HG03460 (cell line): ENCODE measurements at regions not wholly inside any gene's neighbourhood (a gene's known extent, or its start where the extent isn't known, plus 50 kb on each side); places are given as distances from the start of the nearest gene placed in this dataset.

Experiments
- ATAC-seq: cut with Tn5 transposase; IDR thresholded peaks from one replicate; pipeline ENCODE4 v1.9.1; 2021; ENCODE audit not compliant: unreplicated experiment

DNA sequence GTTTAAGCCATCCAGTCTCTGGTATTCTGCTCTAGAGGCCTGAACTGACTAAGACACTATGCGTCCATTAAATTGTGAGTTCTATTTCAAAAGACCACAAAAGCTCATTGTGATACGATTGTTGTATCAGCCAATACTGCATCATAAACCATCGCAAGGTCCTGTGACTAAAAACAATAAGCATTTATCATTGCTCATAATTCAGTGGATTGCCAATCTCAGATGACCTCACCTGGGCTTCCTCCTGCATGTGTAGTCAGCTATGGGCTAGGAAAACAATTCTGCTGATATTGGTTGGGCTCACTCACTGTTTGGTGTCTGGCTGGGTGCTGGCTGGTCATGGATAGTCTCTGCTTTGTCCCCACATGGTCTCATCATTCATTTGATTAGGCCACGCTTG lies 592.7 kb upstream of the BTBD3 start:
- ATAC-seq: no peak

DNA sequence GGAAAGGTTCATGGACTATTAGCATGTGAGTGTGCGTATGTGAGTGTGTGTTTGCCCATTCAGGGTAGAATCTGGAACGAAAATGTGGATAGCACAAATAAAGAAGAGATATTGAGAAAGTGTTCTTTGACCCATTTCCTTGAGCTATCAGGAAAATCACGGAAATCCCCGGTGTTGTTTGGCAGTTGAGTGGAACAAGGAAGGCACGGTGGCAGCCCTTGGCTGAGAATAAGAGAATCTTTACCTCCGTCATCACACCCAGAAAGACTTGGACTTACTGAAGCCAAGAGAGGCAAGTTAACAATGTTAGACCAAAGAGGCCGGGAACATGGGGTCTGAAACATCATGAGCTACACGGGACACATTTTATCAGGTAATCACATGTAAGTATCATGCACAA lies 588.9 kb upstream of the BTBD3 start:
- ATAC-seq: no peak

DNA sequence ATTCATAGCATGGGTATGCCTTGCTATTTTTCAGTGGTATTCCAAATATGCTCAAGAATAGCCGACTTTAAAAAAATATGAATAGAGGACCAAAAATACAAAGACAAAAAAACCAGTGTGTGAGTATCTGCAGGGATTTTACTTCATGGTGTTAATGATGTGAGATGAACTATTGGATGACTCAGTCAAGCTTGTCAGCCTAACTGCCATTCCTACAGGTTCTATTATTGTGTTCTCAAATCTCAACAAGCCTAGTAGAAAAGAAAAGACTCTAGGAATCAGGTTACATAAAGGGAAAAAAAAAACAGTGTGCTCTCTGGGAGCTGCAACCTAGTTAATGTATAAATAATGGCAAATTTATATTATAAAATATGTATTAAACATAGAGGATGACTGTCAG lies 588.4 kb upstream of the BTBD3 start:
- no peak for ATAC-seq

DNA sequence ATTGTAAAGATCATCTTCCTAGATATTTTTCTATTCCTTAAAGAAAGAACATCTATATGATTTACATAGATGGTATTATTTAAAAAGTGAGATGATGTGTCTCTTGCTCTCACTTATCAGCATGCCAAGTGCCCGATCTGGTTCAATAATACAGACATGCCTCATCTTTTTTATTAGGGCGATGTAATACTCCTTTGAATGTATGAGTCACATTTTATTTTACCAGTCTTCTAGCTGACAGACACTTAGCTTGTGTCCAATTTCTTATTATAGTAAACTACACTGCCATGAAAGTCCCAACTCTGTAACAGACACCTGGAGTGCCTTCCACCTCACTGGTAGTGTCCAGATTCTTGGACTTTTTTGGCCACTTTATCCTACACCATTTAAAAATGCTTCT lies 586.6 kb upstream of the BTBD3 start:
- ATAC-seq: no peak

DNA sequence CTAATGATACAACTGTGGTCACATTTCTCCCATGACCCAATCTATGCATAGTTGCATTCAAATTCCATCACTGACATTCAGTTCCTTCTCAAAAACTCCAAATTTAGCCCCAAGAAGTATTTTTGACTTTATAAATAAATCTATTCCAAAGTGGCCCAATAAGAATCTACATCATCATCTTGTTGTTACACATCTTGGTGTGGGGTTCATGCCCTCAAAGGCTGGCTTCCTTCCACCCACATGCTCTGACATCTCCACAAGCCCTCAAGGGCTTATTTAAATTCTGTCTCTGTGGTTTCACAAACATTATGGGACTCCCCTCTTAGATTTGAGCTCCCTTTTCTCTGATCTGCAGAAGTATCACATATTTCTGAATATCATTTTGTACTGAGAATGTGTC lies 585.3 kb upstream of the BTBD3 start:
- no peak for ATAC-seq

DNA sequence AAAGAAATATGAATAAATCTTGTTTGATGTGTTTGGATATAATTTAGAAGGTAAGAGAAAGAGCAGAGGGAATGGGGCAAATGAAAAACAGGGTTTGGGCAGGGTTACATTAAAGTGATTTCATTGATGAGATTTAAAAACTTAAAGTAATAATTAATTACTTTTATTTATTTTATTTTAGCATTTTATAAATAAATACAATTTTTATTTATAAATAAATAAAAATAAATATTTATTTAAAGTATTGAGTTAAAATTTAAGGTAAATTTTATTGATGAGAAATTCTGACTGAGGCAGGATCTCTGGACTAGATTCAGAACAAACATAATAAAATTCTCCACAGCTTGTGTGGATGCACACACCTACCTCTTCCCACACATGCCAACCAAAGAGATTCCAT lies 584.1 kb upstream of the BTBD3 start:
- ATAC-seq: no peak

DNA sequence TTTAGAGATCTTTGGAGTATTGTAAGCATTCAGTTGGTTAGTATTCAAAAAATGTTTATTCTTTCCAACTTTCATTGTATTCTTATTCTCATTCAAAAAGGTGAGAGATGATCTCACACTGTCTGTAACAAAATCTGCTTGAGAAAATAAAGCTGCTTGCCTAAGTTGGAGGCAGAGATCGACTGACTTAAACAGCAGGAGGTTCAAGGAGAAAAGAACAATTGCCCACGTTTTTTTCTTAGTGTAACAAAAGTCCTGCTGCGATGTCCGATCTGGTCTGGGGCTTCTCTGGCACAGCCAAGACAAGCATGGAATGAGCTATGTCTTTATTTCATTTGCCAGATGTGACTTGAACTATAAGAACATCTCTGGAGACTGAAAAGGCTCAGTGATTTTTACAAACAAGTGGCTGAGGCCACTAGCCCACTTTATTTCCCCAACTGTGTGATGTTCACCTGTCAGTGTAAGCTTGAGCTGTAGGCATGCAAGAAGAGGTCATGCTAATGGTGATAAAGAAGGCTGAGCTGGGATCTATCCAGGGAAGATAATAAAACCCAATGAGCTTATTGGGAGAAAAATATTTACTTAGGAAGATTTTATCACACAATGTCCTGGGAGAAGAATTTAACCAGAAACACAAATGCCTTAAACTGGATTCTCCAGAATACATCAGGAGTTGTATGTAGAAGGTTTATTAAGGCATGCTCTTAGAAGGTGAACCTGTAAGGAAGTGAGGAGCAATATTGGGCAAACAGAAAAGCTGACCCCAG lies 580.1 kb upstream of the BTBD3 start:
- no peak for ATAC-seq

DNA sequence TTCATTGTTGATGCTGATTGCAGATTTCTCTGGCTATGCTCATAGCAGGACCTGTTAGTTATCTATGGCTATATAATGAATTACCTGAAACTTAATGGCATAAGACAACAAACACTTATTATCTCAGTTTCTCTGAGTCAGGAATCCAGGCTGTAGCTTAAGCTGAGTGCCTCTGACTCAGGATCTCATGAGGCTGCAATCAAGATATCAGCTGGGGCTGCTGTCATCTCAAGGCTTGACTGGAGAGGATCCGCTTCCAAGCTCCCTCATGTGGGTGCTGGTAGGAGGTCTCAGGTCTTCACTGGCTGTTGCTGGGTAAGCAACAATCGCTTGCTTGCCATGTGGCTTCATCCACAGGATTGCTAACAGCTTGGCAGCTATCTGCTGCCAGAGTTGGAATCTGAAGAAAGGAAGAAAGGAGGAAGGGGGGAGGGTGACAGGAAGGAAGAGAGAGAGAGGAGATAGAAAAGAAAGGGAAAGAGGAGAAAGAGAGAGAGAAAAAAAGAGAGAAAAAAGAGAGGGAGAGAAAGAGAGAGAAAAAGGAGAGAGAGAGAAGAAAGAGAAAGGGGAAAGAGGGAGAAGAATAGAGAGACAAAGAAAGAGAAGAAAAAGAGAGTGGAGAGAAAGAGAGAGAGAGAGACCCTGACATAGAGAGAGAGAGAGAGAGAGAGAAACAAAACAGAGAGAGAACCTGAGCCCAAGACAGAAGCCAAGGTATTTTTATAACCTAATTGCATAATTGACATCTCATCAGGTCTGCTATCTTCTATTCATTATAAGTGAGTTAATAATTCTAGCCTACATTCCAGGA lies 579.0 kb upstream of the BTBD3 start:
- ATAC-seq: no peak

DNA sequence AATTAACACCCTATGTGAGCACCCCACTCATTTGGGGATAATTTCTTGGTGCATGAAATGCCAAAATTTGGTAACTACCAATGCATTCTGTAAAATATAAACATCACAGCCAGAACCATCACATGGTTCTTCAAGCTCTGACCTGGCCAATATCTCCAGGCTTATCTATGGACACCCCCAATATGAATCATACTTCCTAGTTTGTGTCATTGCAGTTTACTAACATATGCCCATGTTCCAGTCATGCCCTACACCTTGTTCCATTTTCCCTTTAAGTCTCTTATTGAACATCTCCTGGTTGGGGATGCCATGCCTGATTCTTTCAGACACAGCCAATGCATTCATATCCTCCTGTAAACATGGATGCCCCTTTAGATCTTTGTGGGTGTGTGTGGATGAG lies 572.8 kb upstream of the BTBD3 start:
- no peak for ATAC-seq

DNA sequence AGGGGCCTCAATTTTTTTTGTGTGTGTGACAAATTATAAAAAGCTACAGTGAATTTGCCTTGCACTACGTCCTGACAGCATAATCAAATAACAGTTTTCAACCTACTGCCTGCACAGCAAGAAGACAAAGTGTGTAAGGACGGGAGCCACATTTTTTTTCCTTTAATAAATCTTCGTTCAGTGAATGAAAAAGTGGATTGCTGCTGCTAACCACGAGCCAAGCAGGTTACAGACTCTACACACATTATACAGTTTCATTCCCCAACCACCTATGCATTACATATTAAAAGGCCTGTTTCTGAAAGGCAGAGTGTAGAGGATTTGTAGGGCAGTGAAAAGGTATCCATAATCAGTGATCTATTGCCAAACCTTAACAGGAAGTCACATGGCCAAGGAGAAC lies 570.0 kb upstream of the BTBD3 start:
- ATAC-seq: no peak

DNA sequence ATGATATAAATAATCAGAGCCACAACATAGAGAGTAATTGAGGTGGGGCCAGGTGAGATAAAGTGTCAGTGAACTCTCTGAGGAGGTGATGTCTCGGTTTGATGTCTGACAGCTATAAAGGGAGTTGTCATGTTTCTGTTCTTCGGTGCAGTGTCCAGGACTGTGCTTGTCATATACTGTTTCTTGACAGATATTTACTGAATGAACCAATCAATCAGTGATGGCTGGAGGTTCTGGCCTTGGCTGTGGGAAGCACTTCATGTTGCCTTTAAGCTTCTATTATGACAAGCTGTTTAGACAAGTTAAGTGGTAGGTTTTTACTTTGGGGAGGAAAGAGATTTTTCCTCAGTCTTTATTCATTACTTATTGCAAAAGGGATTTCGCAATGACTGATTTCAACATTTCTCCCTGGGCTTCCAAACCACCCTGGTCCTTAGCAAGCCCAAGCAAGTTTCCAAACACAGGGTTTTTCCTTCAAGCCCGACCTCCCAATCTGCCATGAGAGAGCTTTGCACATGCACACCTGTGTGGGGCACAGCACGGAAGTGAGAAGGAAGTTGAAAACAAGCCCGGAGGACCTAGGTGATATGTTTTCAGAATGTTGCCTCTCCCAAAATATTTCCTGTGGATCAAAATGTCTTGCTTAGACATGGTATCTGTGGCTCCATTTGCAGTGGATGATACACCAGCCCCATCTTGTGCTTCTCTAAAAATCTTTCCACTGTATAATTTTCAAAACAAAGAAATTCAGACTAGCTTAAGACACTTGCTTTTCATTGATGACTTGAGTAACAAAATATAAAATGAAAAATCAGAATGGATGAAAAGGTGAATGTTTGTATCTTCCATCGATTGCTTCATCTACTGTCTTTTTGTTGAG lies 567.3 kb upstream of the BTBD3 start:
- no peak for ATAC-seq

DNA sequence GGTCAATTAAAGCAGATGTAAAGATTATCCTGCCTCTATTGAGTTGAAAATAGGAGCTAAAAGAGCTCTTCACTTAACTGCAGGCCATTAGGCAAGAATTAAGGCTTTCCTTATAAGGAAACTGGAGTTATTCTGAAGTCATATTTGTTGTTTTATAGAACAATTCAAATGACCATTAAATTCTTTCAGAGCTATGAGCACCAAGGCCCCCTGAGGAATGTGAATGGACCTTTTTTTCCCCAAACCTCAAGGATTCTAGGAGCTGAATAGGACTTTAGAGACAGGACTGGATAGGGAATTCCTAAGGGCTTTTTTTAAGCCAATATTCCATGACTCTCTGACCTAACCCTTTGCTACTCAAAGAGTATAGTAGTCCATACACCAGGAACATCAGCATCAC lies 565.7 kb upstream of the BTBD3 start:
- no peak for ATAC-seq

DNA sequence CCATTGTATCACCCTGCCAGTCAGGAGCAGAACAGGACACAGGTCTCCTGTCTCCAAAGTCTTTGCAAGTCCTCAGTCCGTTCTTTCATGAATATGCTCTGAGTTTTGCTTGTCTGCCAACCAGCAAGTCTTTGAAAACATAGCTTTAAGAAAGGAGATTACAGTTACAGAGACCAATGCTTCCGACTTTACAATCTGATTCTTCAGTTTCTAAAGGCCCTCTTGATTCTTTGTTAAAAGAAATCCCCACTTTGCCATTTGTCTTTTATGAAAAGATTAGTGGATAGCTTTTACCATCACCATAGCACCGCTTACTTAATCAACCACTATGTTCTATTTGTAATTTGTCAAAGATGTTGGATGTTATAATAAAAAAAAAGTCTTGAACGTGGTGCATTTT lies 562.8 kb upstream of the BTBD3 start:
- no peak for ATAC-seq

DNA sequence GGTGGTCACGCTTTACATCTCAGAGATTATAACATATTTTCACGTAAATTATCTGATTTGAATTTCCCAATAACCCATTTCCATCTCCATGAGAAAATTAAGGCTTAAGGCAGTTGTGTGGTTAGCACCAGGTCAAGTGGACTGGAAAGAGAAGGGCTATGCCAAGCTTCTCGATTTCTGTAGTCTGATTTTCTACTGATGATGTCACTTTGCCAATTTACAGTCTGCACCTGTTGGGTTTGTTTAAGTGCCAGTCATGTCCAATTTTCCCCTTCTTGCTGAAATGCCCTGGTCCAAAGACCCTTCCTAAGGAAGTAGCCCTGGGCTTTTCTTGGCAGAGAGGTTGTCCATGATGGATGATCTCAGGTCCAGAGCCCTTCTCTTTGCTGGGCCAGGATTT lies 562.3 kb upstream of the BTBD3 start:
- ATAC-seq: no peak

DNA sequence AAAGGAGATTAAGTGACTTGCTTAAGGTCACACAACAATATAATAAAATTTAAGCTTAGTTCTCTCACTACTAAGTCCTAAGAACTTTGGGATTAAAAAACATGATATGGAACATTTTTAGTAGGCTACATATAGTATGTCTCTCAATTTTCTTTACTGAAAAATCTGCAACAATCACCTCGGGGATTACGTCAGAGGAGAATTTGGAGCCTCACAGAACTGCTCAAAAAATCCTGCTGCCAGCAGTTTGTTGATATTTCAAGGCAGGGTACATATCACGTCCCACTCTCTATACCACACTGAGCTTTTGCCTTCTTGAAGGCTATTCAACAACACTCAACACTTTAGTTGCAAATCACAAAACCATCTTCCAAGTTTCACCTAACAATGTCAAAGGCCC lies 561.6 kb upstream of the BTBD3 start:
- ATAC-seq: no peak

DNA sequence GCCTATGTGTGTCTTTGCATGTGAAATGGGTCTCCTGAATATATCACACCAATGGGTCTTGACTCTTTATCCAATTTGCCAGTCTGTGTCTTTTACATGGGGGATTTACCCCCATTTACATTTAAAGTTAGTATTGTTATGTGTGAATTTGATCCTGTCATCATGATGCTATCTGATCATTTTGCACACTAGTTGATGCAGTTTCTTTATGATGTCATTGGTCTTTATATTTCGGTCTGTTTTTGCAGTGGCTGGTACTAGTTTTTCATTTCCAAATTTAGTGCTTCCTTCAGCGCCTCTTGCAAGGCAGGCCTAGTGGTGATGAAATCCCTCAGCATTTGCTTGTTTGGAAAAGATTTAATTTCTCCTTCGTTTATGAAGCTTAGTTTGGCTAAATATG lies 555.2 kb upstream of the BTBD3 start:
- no peak for ATAC-seq

DNA sequence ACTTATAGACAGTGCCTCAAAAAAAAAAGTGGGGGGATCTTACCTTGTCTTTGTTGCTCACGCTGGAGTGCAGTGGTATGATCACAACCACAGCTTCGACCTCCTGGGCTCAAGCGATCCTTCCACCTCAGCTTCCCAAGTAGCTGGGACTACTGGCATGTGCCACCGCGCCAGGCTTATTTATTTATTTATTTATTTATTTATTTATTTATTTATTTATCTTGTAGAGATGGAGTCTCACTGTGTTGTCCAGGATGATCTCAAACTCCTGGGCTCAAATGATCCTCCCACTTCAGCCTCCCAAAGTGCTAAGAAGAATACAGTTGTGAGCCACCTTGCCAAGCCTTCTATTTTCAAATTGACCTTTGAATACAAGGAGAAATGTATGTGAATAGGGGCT lies 553.0 kb upstream of the BTBD3 start:
- no peak for ATAC-seq

DNA sequence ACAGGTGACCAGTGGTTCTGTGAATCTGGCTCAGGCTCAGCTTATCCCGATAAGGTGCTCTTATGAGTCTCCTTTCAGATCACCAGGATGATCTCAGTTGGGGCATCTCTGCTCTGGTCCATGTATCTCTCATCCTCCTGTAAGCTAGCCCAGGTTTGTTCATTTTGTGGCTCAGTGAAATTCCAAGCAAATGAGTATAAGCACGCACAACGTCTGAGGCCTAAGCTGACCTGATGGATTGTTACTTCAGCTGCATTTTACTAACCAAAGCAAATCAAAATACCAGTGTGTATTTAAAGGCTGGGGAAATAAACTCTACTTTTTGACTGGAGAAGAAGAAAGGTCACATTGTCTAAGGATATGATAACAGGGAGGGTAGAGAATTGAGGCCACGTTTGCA lies 551.0 kb upstream of the BTBD3 start:
- no peak for ATAC-seq

DNA sequence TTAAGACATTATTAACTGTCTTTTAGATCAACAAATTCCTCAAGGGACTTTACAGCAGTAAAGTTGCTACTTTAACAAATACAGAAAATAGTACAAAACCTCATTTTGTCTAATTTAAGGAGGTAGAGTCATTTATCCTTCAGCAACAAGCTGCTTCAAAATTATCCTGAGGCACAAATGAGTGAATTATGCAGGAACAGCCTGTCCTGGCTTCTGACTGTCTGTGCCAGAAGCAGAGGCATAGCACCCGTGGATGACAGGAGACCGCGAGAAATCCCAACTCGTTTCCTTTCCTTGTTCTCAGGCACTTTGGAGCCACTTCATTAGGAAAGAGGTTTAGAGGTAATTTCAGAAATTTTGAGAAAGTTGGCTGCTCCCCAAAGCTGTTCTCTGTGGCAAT lies 549.2 kb upstream of the BTBD3 start:
- ATAC-seq: no peak

DNA sequence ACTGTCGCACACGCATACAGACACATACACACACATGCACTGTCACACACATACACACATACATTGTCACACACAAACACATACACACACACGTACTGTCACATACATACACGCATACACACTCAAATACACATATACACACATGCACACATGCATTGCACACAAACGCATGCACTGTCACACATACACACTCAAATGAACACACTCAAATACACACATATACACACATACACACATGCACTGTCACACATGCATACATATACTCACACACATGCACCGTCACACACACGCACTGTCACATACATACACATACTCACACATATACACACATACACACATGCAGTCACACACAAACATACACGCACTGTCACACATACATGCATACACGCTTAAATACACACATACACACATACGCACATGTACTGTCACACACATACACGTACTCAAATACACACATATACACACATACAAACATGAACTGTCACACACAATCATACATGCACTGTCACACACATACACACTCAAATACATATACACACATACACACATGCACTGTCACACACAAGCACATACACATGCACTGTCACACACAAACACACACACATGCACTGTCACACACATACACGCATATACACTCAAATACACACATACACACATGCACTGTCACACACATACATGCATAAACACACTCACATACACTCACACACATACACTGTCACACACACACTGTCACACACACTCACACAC lies 548.6 kb upstream of the BTBD3 start:
- no peak for ATAC-seq

DNA sequence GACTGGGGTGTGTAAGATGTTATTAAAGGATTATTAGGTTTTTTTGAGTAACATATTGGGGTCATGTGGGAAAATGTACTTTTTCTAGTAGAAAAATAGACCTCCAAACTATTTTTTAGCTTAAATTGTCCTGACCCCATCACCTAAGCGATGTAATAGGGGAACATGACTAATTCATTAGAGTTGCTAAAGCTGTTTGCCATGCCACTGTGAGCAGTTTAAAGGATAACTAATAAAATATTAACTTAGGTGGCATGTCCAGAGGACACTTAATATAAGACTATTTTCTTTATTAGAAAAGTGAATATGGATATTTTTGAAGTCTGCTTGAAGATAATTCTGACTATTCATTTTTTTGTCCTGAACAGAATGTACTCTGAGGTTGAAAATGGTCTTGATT lies 545.9 kb upstream of the BTBD3 start:
- ATAC-seq: no peak
